Neuronal stem cell (in vitro differentiated cells): ENCODE measurements at regions not wholly inside any gene's neighbourhood (a gene's known extent, or its start where the extent isn't known, plus 50 kb on each side); places are given as distances from the start of the nearest gene placed in this dataset.

Experiments
- DNase-seq: peaks from one replicate; pipeline ENCODE4 v3.0.0-alpha.2; 2013; ENCODE audit warnings: low spot score
- H2AFZ ChIP-seq: one replicate; pipeline ENCODE4 v1.6.1; 2013; ENCODE audit warnings: mild to moderate bottlenecking, low read length, inconsistent platforms
- H2AK5ac ChIP-seq: 2 replicates; pipeline ENCODE4 v1.6.1; 2013; ENCODE audit warnings: low read depth, mild to moderate bottlenecking, inconsistent platforms, low read length, moderate library complexity, mixed read lengths
- H2BK120ac ChIP-seq: 2 replicates; pipeline ENCODE4 v1.6.1; 2013; ENCODE audit warnings: low read depth, mild to moderate bottlenecking, inconsistent platforms, low read length, moderate library complexity, mixed read lengths
- H2BK12ac ChIP-seq: one replicate; pipeline ENCODE4 v1.6.1; 2013; ENCODE audit warnings: low read length, inconsistent platforms
- H2BK15ac ChIP-seq: 2 replicates; pipeline ENCODE4 v1.6.1; 2013; ENCODE audit warnings: mild to moderate bottlenecking, low read length, inconsistent platforms, mixed read lengths
- H2BK5ac ChIP-seq: one replicate; pipeline ENCODE4 v1.6.1; 2013; ENCODE audit warnings: inconsistent platforms, mild to moderate bottlenecking, low read length, moderate library complexity
- H3K14ac ChIP-seq: one replicate; pipeline ENCODE4 v1.6.1; 2013; ENCODE audit warnings: low read length, inconsistent platforms
- H3K18ac ChIP-seq: 2 replicates; pipeline ENCODE4 v1.6.1; 2013; ENCODE audit warnings: low read length, inconsistent platforms
- H3K23ac ChIP-seq: 2 replicates; pipeline ENCODE4 v1.6.1; 2013; ENCODE audit warnings: low read depth, mild to moderate bottlenecking, mixed read lengths, low read length, inconsistent platforms; ENCODE audit not compliant: poor library complexity
- H3K27ac ChIP-seq: replicated peaks from 3 replicates; pipeline ENCODE4 v1.5.1; 2013; ENCODE audit warnings: low read length, inconsistent platforms
- H3K27me3 ChIP-seq, 3 experiments: 2 replicates each; pipeline ENCODE4 v1.6.1; 2013; ENCODE audit warnings: low read length in 3 of 3, mild to moderate bottlenecking in 2 of 3, inconsistent platforms in 1 of 3, low read depth in 1 of 3, mixed read lengths in 1 of 3, moderate library complexity in 1 of 3; ENCODE audit not compliant: control insufficient read depth in 3 of 3, insufficient read depth in 3 of 3
- H3K36me3 ChIP-seq, 2 donors: replicated peaks in 1 of 2; 2 replicates each; pipeline ENCODE4 v1.6.1; 2013; ENCODE audit warnings: low read length in 2 of 2; ENCODE audit not compliant: control insufficient read depth in 2 of 2, insufficient read depth in 2 of 2
- H3K4ac ChIP-seq: 2 replicates; pipeline ENCODE4 v1.6.1; 2013; ENCODE audit warnings: inconsistent platforms, mild to moderate bottlenecking, low read length, moderate library complexity
- H3K4me1 ChIP-seq, 2 donors: 1 replicate in 1 of 2; 2 replicates in 1 of 2; pipeline ENCODE4 v1.6.1; 2013; ENCODE audit warnings: low read length in 2 of 2, low read depth in 1 of 2; ENCODE audit not compliant: control insufficient read depth in 2 of 2, insufficient read depth in 1 of 2
- H3K4me2 ChIP-seq: one replicate; pipeline ENCODE4 v1.6.1; 2013; ENCODE audit warnings: mild to moderate bottlenecking, low read length, inconsistent platforms; ENCODE audit not compliant: insufficient read depth, poor library complexity, severe bottlenecking
- H3K4me3 ChIP-seq, 2 donors: 2 replicates each; pipeline ENCODE4 v1.5.1; 2013; ENCODE audit warnings: low read length in 2 of 2, mild to moderate bottlenecking in 2 of 2, inconsistent platforms in 1 of 2, moderate library complexity in 1 of 2
- H3K79me1 ChIP-seq: one replicate; pipeline ENCODE4 v1.6.1; 2013; ENCODE audit warnings: low read depth, mild to moderate bottlenecking, inconsistent platforms, low read length, moderate library complexity
- H3K9ac ChIP-seq: one replicate; pipeline ENCODE4 v1.6.1; 2013; ENCODE audit warnings: mild to moderate bottlenecking, low read depth, low read length, inconsistent platforms; ENCODE audit not compliant: poor library complexity
- H3K9me3 ChIP-seq, 2 donors: replicated peaks in 1 of 2; 2 replicates each; pipeline versions ENCODE3 to v1.6.1; 2013; ENCODE audit warnings: low read length in 2 of 2, mild to moderate bottlenecking in 2 of 2, inconsistent platforms in 1 of 2, low read depth in 1 of 2, mixed read lengths in 1 of 2, moderate library complexity in 1 of 2; ENCODE audit not compliant: control insufficient read depth in 2 of 2, insufficient read depth in 1 of 2
- H4K8ac ChIP-seq: one replicate; pipeline ENCODE4 v1.6.1; 2013; ENCODE audit warnings: low read depth, mild to moderate bottlenecking, inconsistent platforms, low read length, moderate library complexity
- H4K91ac ChIP-seq: one replicate; pipeline ENCODE4 v1.6.1; 2013; ENCODE audit warnings: low read length, low read depth, mild to moderate bottlenecking, inconsistent platforms; ENCODE audit not compliant: poor library complexity
- WGBS, 2 donors: extraction: QIAGEN DNeasy Blood & Tissue Kit; methylation state at CpG; one replicate each; pipeline ENCODE4 v1.1.7; 2013; ENCODE audit warnings: missing lambda C conversion rate in 2 of 2, mixed read lengths in 1 of 2; ENCODE audit not compliant: insufficient read length in 2 of 2, insufficient replicate concordance in 1 of 2; ENCODE audit errors: extremely low coverage in 2 of 2; 5-methylcytosine and 5-hydroxymethylcytosine counted together

- H3K9me3 ChIP-seq: no peaks in the 10 kb centered on the region
Observed at GRCh38 chr2:19460761-19461160, 102.3 kb upstream of the OSR1 start.

GRCh38 chr2:19458427-19459003, 100.1 kb upstream of the OSR1 start:
- Histone ChIP-seq H3K23ac (no peak overlapping the region), H2BK5ac (no peak overlapping the region), H2AFZ (no peak overlapping the region), H4K8ac (no peak overlapping the region), H3K36me3 (no peaks in the 10 kb centered on the region), H3K9me3 (no peaks in the 10 kb centered on the region), H3K4me1 (peaks cover 0 to 5% of the 10 kb centered on the region in 2 donors), H3K27ac (no peak overlapping the region), H3K4me3 (no peak overlapping the region), H3K14ac (no peak overlapping the region), H2BK120ac (no peak overlapping the region), H3K4ac (no peak overlapping the region), H2BK15ac (no peak overlapping the region), H3K4me2 (no peak overlapping the region), H3K27me3 (no peaks in the 10 kb centered on the region), H3K79me1 (no peaks in the 10 kb centered on the region), H3K9ac (no peak overlapping the region), H4K91ac (no peak overlapping the region), H3K18ac (no peak overlapping the region), H2AK5ac (no peak overlapping the region), H2BK12ac (no peak overlapping the region)
- no CpG with 5 or more reads among the region's 1 CpG for WGBS, 2 donors
- no peak for DNase-seq

More at GRCh38 chr2:19460761-19461160, 102.3 kb upstream of the OSR1 start:
- peaks cover 0 to 5% of the 10 kb centered on the region in 2 donors for H3K4me1 ChIP-seq
- no peak overlapping the region for H3K27ac ChIP-seq
- no peaks in the 10 kb centered on the region for H3K79me1 ChIP-seq
- no peak overlapping the region for H3K23ac ChIP-seq
- no peak overlapping the region for H2AFZ ChIP-seq
- H3K4me2 ChIP-seq: no peak overlapping the region
- no peak overlapping the region for H3K9ac ChIP-seq
- no peak overlapping the region for H2BK15ac ChIP-seq
- no peaks in the 10 kb centered on the region for H3K36me3 ChIP-seq
- no peak overlapping the region for H4K8ac ChIP-seq
- H2BK5ac ChIP-seq: no peak overlapping the region
- H3K4ac ChIP-seq: no peak overlapping the region
- H2BK12ac ChIP-seq: no peak overlapping the region
- H3K27me3 ChIP-seq: no peaks in the 10 kb centered on the region
- no peak overlapping the region for H2AK5ac ChIP-seq
- no peak overlapping the region for H3K18ac ChIP-seq
- no peak overlapping the region for H3K14ac ChIP-seq
- H3K4me3 ChIP-seq: no peak overlapping the region
- no peak overlapping the region for H4K91ac ChIP-seq
- no CpG with 5 or more reads among the region's 5 CpGs for WGBS, 2 donors
- H2BK120ac ChIP-seq: no peak overlapping the region
- DNase-seq: no peak

GRCh38 chr2:19457809-19458208, 99.4 kb upstream of the OSR1 start:
- Histone ChIP-seq H2BK12ac (no peak overlapping the region), H2BK5ac (no peak overlapping the region)

GRCh38 chr2:19456705-19457309, 98.4 kb upstream of the OSR1 start:
- Histone ChIP-seq H2BK120ac (no peak overlapping the region), H3K9ac (no peak overlapping the region)
- WGBS, 2 donors: no CpG with 5 or more reads among the region's 1 CpG

More at GRCh38 chr2:19457809-19458208, 99.4 kb upstream of the OSR1 start:
- no peak overlapping the region for H2BK120ac ChIP-seq
- H3K9me3 ChIP-seq: no peaks in the 10 kb centered on the region
- H3K79me1 ChIP-seq: no peaks in the 10 kb centered on the region
- H2BK15ac ChIP-seq: no peak overlapping the region
- no peak overlapping the region for H4K8ac ChIP-seq
- H3K4me3 ChIP-seq: no peak overlapping the region
- H3K4me2 ChIP-seq: no peak overlapping the region
- no peak overlapping the region for H3K27ac ChIP-seq
- H3K4me1 ChIP-seq: peaks cover 0 to 5% of the 10 kb centered on the region in 2 donors
- H3K9ac ChIP-seq: no peak overlapping the region
- H3K23ac ChIP-seq: no peak overlapping the region
- no peak overlapping the region for H2AFZ ChIP-seq
- H3K27me3 ChIP-seq: no peaks in the 10 kb centered on the region
- no peak overlapping the region for H3K18ac ChIP-seq
- H4K91ac ChIP-seq: no peak overlapping the region
- H3K4ac ChIP-seq: no peak overlapping the region
- no peaks in the 10 kb centered on the region for H3K36me3 ChIP-seq
- no peak overlapping the region for H2AK5ac ChIP-seq
- DNase-seq: no peak
- no peak overlapping the region for H3K14ac ChIP-seq

More at GRCh38 chr2:19456705-19457309, 98.4 kb upstream of the OSR1 start:
- Histone ChIP-seq H2AK5ac (no peak overlapping the region), H3K36me3 (no peaks in the 10 kb centered on the region), H3K18ac (no peak overlapping the region), H3K79me1 (no peaks in the 10 kb centered on the region), H4K8ac (no peak overlapping the region), H3K14ac (no peak overlapping the region), H2BK5ac (no peak overlapping the region), H3K27me3 (no peaks in the 10 kb centered on the region), H3K4me2 (no peak overlapping the region), H3K4ac (no peak overlapping the region), H3K4me3 (no peak overlapping the region), H3K27ac (no peak overlapping the region), H3K9me3 (no peaks in the 10 kb centered on the region), H2AFZ (no peak overlapping the region), H3K23ac (no peak overlapping the region), H2BK15ac (no peak overlapping the region), H2BK12ac (no peak overlapping the region), H3K4me1 (peaks cover 0 to 5% of the 10 kb centered on the region in 2 donors), H4K91ac (no peak overlapping the region)
- no peak for DNase-seq
